SJCRH30 (cell line): ENCODE measurements at regions not wholly inside any gene's neighbourhood (a gene's known extent, or its start where the extent isn't known, plus 50 kb on each side); places are given as distances from the start of the nearest gene placed in this dataset.
A peak's percentile ranks its signal among the peaks of the same experiment; 100 is the strongest.

Experiments
- DNase-seq, 2 experiments: peaks; one replicate each; pipeline ENCODE4 v3.0.0-alpha.2; 2015 to 2020
- H3K27ac ChIP-seq: fragments of 250-450 bp; sonication (Bioruptor Pico); 2 replicates; pipeline ENCODE4 v1.5.1; 2020; ENCODE audit warnings: mild to moderate bottlenecking, moderate library complexity
- H3K27me3 ChIP-seq: fragments of 250-450 bp; sonication (Bioruptor Pico); 2 replicates; pipeline ENCODE4 v1.5.1; 2020; ENCODE audit warnings: mild to moderate bottlenecking, moderate library complexity
- H3K36me3 ChIP-seq: fragments of 250-450 bp; sonication (Bioruptor Pico); 2 replicates; pipeline ENCODE4 v1.5.1; 2020; ENCODE audit warnings: mild to moderate bottlenecking, moderate library complexity
- H3K4me1 ChIP-seq: fragments of 250-450 bp; sonication (Bioruptor Pico); 2 replicates; pipeline ENCODE4 v1.5.1; 2020; ENCODE audit warnings: mild to moderate bottlenecking, moderate library complexity
- H3K4me3 ChIP-seq: fragments of 250-450 bp; sonication (Bioruptor Pico); 2 replicates; pipeline ENCODE4 v1.5.1; 2020; ENCODE audit warnings: mild to moderate bottlenecking, moderate library complexity
- H3K9me3 ChIP-seq: fragments of 250-450 bp; sonication (Bioruptor Pico); replicated peaks from 2 replicates; pipeline ENCODE4 v1.5.1; 2020; ENCODE audit warnings: mild to moderate bottlenecking, moderate library complexity

- Histone ChIP-seq H3K4me3 (no peak overlapping the region), H3K36me3 (no peaks in the 10 kb centered on the region), H3K9me3 (no peaks in the 10 kb centered on the region), H3K27me3 (no peaks in the 10 kb centered on the region), H3K4me1 (no peaks in the 10 kb centered on the region), H3K27ac (no peak overlapping the region)
- no peak for DNase-seq
Observed at GRCh38 chr6:66993272-66993671, 1286.2 kb upstream of the EYS start.

- DNase-seq: no peak
- H3K4me1 ChIP-seq: no peaks in the 10 kb centered on the region
- no peak overlapping the region for H3K4me3 ChIP-seq
- H3K9me3 ChIP-seq: no peaks in the 10 kb centered on the region
- no peak overlapping the region for H3K27ac ChIP-seq
- no peaks in the 10 kb centered on the region for H3K36me3 ChIP-seq
- H3K27me3 ChIP-seq: no peaks in the 10 kb centered on the region
Observed at GRCh38 chr6:66992660-66993059, 1285.6 kb upstream of the EYS start.

GRCh38 chr6:66986940-66987339, 1279.9 kb upstream of the EYS start:
- H3K27me3 ChIP-seq: no peaks in the 10 kb centered on the region; the same call in 1 of the 2 replicates
- H3K4me3 ChIP-seq: no peak overlapping the region
- DNase-seq: no peak
- no peaks in the 10 kb centered on the region for H3K4me1 ChIP-seq
- no peaks in the 10 kb centered on the region for H3K36me3 ChIP-seq
- no peak overlapping the region for H3K27ac ChIP-seq
- H3K9me3 ChIP-seq: no peaks in the 10 kb centered on the region

- H3K36me3 ChIP-seq: no peaks in the 10 kb centered on the region
- H3K27me3 ChIP-seq: no peaks in the 10 kb centered on the region; the same call in 1 of the 2 replicates
- no peak overlapping the region for H3K27ac ChIP-seq
- H3K4me3 ChIP-seq: no peak overlapping the region
- DNase-seq: peak; percentile 18 to 37
- H3K4me1 ChIP-seq: no peaks in the 10 kb centered on the region
- H3K9me3 ChIP-seq: no peaks in the 10 kb centered on the region
Observed at GRCh38 chr6:66985816-66986215, 1278.8 kb upstream of the EYS start.

GRCh38 chr6:66970373-66970772, 1263.3 kb upstream of the EYS start:
- Histone ChIP-seq H3K4me3 (no peak overlapping the region), H3K9me3 (no peaks in the 10 kb centered on the region), H3K27me3 (no peaks in the 10 kb centered on the region), H3K36me3 (no peaks in the 10 kb centered on the region), H3K27ac (no peak overlapping the region), H3K4me1 (no peaks in the 10 kb centered on the region)
- no peak for DNase-seq

- no peaks in the 10 kb centered on the region for H3K4me1 ChIP-seq
- no peak overlapping the region for H3K4me3 ChIP-seq
- no peak overlapping the region for H3K27ac ChIP-seq
- no peaks in the 10 kb centered on the region for H3K36me3 ChIP-seq
- H3K9me3 ChIP-seq: no peaks in the 10 kb centered on the region
- no peak for DNase-seq
- H3K27me3 ChIP-seq: no peaks in the 10 kb centered on the region
Observed at GRCh38 chr6:66965227-66965626, 1258.2 kb upstream of the EYS start.

GRCh38 chr6:66964216-66964615, 1257.2 kb upstream of the EYS start:
- H3K9me3 ChIP-seq: no peaks in the 10 kb centered on the region
- no peak overlapping the region for H3K27ac ChIP-seq
- H3K4me1 ChIP-seq: no peaks in the 10 kb centered on the region
- no peaks in the 10 kb centered on the region for H3K27me3 ChIP-seq
- no peaks in the 10 kb centered on the region for H3K36me3 ChIP-seq
- H3K4me3 ChIP-seq: no peak overlapping the region
- no peak for DNase-seq

- no peaks in the 10 kb centered on the region for H3K9me3 ChIP-seq
- DNase-seq: no peak
- no peaks in the 10 kb centered on the region for H3K27me3 ChIP-seq
- no peak overlapping the region for H3K4me3 ChIP-seq
- no peak overlapping the region for H3K27ac ChIP-seq
- H3K4me1 ChIP-seq: no peaks in the 10 kb centered on the region
- no peaks in the 10 kb centered on the region for H3K36me3 ChIP-seq
Observed at GRCh38 chr6:66962082-66962481, 1255.1 kb upstream of the EYS start.

- H3K27me3 ChIP-seq: no peaks in the 10 kb centered on the region
- H3K36me3 ChIP-seq: no peaks in the 10 kb centered on the region
Observed at GRCh38 chr6:66961191-66961590, 1254.2 kb upstream of the EYS start.

GRCh38 chr6:66949191-66949661, 1242.2 kb upstream of the EYS start:
- no peak for DNase-seq

More at GRCh38 chr6:66961191-66961590, 1254.2 kb upstream of the EYS start:
- DNase-seq: no peak
- Histone ChIP-seq H3K9me3 (no peaks in the 10 kb centered on the region), H3K4me1 (no peaks in the 10 kb centered on the region), H3K4me3 (no peak overlapping the region), H3K27ac (no peak overlapping the region)

GRCh38 chr6:66948106-66948505, 1241.1 kb upstream of the EYS start:
- no peak for DNase-seq
- Histone ChIP-seq H3K9me3 (no peaks in the 10 kb centered on the region), H3K27ac (no peak overlapping the region), H3K27me3 (no peaks in the 10 kb centered on the region), H3K4me3 (no peak overlapping the region), H3K4me1 (no peaks in the 10 kb centered on the region), H3K36me3 (no peaks in the 10 kb centered on the region)

More at GRCh38 chr6:66949191-66949661, 1242.2 kb upstream of the EYS start:
- Histone ChIP-seq H3K9me3 (no peaks in the 10 kb centered on the region), H3K27me3 (no peaks in the 10 kb centered on the region), H3K36me3 (no peaks in the 10 kb centered on the region), H3K4me1 (no peaks in the 10 kb centered on the region), H3K4me3 (no peak overlapping the region), H3K27ac (no peak overlapping the region)

GRCh38 chr6:66940003-66940402, 1233.0 kb upstream of the EYS start:
- Histone ChIP-seq H3K4me3 (no peak overlapping the region), H3K4me1 (no peaks in the 10 kb centered on the region), H3K36me3 (no peaks in the 10 kb centered on the region), H3K9me3 (no peaks in the 10 kb centered on the region), H3K27ac (no peak overlapping the region), H3K27me3 (no peaks in the 10 kb centered on the region)
- DNase-seq: peak in 1 of 2 experiments; percentile 1

- H3K36me3 ChIP-seq: no peaks in the 10 kb centered on the region
- H3K4me3 ChIP-seq: no peak overlapping the region
- H3K27ac ChIP-seq: no peak overlapping the region
- H3K9me3 ChIP-seq: no peaks in the 10 kb centered on the region
- H3K4me1 ChIP-seq: no peaks in the 10 kb centered on the region
- DNase-seq: no peak
- no peaks in the 10 kb centered on the region for H3K27me3 ChIP-seq
Observed at GRCh38 chr6:66937180-66937579, 1230.2 kb upstream of the EYS start.

- Histone ChIP-seq H3K27me3 (no peaks in the 10 kb centered on the region), H3K27ac (no peak overlapping the region), H3K36me3 (no peaks in the 10 kb centered on the region), H3K4me1 (no peaks in the 10 kb centered on the region), H3K9me3 (no peaks in the 10 kb centered on the region), H3K4me3 (no peak overlapping the region)
- DNase-seq: no peak
Observed at GRCh38 chr6:66935612-66936011, 1228.6 kb upstream of the EYS start.

GRCh38 chr6:66931787-66932186, 1224.8 kb upstream of the EYS start:
- Histone ChIP-seq H3K27me3 (no peaks in the 10 kb centered on the region), H3K4me1 (no peaks in the 10 kb centered on the region), H3K9me3 (no peaks in the 10 kb centered on the region), H3K4me3 (no peak overlapping the region), H3K36me3 (no peaks in the 10 kb centered on the region), H3K27ac (no peak overlapping the region)
- no peak for DNase-seq

GRCh38 chr6:66930559-66931290, 1223.7 kb upstream of the EYS start:
- Histone ChIP-seq H3K9me3 (no peaks in the 10 kb centered on the region), H3K36me3 (no peaks in the 10 kb centered on the region), H3K4me3 (no peak overlapping the region), H3K27me3 (no peaks in the 10 kb centered on the region), H3K27ac (no peak overlapping the region), H3K4me1 (no peaks in the 10 kb centered on the region)
- no peak for DNase-seq
